CD4-positive, alpha-beta T cell treated with Interleukin-6 at 100 ng/mL for 8 hours (primary cell): ENCODE measurements at regions not wholly inside any gene's neighbourhood (a gene's known extent, or its start where the extent isn't known, plus 50 kb on each side); places are given as distances from the start of the nearest gene placed in this dataset.
"Not testable (repeated sequence)": the region's sequence is repeated elsewhere in the genome, so short reads cannot be mapped to it uniquely, and the experiment has no call there.

Source experiments
- DNase-seq: peaks from one replicate; pipeline ENCODE4 v3.0.0-alpha.2; 2020; ENCODE audit warnings: mixed read lengths, low spot score

DNA sequence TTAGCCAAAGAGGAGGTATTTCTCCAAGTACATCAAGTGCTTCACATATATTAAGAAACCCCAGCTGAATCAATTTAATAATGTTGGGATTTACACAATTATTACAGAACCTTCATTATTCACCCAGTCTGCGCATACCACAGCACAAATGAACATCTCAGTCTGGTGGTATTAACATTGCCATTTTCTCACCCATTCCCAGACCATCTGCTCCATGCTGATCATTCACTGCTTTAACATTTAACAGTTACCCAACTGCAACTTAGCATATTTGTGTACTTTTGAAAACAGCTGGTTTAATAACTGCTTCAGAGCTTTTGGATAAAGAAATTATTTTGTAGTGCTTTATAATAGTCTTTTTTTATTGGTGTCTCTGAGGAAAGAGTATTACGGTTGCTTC is 1072.1 kb downstream of the NXPH1 start:
- no peak for DNase-seq

DNA sequence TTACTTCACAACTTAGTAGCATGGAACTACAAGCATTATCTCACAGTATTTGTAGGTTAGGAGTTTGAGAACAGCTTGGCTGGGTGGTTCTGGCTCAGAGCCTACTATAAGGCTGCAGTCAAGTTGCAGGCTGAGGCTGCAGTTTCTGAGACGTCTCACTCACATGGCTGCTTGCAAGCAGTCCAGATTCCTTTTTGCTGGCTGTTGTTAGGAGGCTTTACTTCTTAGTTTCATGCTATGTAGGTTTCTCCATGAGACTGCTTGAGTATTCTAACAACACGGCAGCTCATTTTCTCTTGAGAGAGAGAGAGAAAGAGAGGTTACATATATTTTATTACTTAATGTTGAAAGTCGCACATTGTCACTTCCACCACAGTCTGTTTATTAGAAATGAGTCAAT is 1073.9 kb downstream of the NXPH1 start:
- DNase-seq, result no peak

- DNase-seq, result no peak
Measured at GRCh38 chr7:9516662-9517061, 1083.3 kb downstream of the NXPH1 start.

DNA sequence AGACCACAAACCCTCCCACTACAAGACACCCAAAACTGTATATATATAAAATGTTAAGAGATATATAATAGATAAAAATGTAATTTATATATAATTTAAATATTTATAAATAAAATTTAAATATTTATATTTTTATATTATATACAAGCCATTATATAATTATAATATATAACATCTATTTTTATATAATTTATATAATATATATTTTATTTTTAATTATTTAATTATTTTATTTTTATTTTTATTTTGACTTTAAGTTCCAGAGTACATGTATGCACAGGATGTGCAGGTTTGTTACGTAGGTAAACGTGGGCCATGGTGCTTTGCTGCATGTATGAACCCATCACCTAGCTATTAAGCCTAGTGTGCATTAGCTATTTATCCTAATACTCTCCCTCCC is 1090.2 kb downstream of the NXPH1 start:
- no peak for DNase-seq

DNA sequence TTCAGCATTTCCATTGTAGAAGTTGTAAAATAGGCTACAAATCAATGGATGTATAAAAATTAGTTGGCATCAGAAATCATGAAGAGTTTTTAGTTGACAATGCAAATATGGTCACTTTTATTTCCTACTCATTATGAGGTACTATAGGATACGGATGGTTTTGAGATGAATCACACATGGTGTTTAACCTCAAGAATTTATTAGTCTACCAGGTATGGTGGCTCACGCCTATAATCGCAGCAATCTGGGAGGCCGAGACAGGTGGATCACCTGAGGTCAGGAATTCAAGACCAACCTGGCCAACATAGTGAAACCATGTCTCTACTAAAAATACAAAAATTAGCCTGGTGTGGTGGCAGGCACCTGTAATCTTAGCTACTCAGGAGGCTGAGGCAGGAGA is 1119.0 kb downstream of the NXPH1 start:
- not testable (repeated sequence) for DNase-seq

- DNase-seq, result no peak
Measured at GRCh38 chr7:9557853-9558252, 1124.4 kb downstream of the NXPH1 start.

- DNase-seq, result no peak
Measured at GRCh38 chr7:9575716-9576115, 1142.3 kb downstream of the NXPH1 start.

DNA sequence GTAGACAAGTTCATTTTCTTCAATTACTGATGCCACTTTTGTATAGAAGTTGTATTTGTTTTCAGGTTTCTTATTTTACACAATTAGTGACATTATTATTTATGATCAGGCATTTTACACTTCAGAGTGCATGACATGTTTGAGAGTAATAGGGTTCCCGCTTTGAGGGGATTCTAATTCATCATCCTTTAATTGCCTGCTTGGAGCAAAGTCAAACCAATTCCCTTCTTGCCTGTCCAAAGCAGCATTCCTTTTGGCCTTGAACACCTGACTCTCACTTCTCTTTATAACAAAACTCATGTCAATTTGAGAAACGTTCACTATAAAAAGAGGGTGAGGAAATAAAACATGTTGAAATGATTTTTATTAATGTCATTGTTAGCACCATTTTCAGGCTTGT is 1149.4 kb downstream of the NXPH1 start:
- no peak for DNase-seq

DNA sequence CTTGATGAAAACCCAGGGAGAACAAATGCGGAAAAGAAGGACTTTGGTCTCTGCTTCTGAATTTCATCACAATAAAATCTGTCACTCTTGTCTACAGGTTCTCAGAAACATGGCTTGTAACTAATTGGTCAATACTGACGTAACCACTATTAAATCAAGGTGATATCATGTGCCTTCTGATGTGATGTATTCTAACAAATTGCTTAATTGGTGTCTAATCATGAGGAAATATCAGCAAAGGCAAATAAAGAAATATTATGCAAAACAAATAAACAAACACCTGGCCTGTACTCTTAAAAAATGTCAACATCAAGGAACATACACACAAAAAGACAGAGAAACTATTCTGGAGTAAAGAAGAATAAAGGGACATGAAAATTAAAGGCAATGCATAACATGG is 1165.0 kb downstream of the NXPH1 start:
- no peak for DNase-seq

GRCh38 chr7:9600974-9601373 is 1167.6 kb downstream of the NXPH1 start:
- no peak for DNase-seq

- no peak for DNase-seq
Measured at GRCh38 chr7:9603291-9603690, 1169.9 kb downstream of the NXPH1 start.

DNA sequence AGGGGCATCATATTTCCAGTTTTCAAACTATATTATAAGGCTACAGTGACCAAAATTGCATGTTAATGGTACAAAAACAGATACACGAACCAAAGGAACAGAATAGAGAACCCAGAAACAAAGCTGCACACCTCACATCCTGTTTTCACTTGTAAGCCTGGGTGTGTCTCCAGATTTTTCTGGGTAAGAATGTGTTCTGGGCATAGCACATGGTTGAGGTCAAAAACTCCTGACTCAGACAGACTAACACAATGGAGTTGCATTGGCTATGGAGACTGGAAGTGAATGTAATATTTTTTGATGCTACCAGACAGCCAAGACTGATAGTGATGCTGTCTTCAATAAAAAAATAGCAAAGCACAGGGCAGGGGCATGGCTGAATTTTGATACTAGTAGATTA is 1175.2 kb downstream of the NXPH1 start:
- DNase-seq, result no peak

DNA sequence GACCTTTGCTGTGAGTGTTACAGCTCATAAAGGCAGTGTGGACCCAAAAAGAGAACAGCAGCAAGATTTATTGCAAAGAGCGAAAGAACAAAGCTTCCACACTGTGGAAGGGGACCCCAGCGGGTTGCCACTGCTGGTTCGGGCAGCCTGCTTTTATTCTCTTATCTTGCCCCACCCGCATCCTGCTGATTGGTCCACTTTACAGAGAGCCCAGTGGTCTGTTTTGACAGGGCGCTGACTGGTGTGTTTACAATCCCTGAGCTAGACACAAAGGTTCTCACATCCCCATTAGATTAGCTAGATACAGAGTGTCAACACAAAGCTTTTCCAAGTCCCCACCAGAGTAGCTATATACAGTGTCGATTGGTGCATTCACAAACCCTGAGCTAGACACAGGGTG is 1187.5 kb downstream of the NXPH1 start:
- DNase-seq, result not testable (repeated sequence)

DNA sequence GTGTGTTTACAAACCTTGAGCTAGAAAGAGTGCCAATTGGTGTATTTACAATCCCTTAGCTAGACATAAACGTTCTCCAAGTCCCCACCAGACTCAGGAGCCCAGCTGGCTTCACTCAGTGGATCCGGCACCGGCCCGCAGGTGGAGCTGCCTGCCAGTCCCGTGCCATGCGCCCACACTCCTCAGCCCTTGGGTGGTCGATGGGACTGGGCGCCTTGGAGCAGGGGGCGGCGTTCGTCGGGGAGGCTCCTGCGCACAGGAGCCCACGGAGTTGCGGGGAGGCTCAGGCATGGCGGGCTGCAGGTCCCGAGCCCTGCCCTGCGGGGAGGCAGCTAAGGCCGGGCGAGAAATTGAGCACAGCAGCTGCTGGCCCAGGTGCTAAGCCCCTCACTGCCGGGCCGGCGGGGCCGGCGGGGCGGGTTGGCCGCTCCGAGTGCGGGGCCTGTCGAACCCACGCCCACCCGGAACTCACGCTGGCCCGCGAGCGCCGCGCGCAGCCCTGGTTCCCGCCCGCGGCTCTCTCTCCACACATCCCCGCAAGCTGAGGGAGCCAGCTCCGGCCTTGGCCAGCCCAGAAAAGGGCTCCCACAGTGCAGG is 1188.0 kb downstream of the NXPH1 start:
- not testable (repeated sequence) for DNase-seq

DNA sequence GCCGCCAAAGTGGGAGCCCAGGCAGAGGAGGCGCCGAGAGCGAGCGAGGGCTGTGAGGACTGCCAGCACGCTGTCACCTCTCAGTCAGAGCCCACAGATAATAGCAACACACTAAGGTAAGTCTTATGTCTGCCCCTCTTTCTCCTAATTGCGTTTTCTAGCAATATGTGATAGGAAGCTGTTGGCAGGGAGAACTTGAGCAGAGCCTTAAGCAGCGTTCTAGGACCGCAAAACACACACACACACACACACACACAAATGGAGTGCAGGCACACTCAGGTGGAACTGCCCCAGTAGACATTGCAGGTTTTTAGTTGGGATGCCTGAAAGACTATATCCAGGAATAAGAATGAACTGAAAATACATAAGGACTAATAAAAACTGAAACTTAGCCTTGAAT is 1188.5 kb downstream of the NXPH1 start:
- DNase-seq, result no peak

DNA sequence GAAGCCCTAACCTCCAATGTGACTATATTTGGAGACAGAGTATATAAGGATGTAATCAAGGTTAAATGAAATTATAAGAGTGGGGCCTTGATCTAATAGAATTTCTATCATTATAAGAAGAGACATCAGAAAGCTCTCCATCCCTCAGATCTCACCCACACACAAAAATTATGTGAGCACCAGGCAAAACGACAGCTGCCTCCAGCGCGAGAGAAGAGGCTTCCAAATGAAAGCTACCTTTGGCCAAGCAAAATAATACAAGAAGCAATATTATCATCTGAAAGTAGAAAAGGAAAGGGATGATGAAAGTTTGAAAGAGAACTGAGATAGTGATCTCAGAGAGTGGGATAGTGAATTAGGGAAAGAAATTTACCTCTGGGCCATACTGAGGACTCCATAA is 1192.5 kb downstream of the NXPH1 start:
- no peak for DNase-seq

DNA sequence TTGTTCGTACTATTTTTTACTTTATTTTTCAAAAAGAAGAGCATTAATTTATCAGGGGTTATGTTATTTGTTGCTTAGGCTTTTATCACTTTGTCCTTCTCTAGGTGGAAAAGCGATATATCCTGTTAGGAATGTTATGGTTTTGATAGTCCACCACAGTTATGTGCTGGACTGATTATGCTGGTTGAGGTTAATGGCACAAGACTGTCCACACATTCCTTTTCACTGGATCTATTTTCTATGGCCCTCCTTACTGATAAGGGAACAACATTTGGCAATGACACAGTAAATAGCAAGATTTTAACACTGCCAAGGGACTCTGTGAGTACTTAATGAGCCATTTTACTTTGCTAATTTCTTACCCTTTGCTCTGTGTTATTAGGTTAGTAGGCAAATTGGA is 1212.3 kb downstream of the NXPH1 start:
- no peak for DNase-seq

DNA sequence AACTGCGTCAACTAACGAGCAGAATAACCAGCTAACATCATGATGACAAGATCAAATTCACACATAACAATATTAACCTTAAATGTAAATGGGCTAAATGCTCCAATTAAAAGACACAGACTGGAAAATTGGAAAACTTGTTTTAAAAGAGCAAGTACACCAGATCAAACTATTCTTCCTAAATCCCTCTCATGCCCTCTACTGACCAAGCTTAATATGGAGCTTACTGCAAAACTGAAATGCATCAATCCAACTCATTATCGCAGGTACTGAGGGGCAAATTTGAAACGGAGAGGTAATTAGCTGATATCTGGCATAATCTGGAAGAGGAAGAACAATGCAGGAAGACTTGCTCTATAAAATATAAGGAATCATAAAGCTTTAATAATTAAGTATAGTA is 1223.8 kb downstream of the NXPH1 start:
- DNase-seq, result no peak

GRCh38 chr7:9671979-9672917 is 1238.8 kb downstream of the NXPH1 start:
- no peak for DNase-seq

- DNase-seq, result no peak
Measured at GRCh38 chr7:9680713-9681112, 1247.3 kb downstream of the NXPH1 start.

- DNase-seq, result no peak
Measured at GRCh38 chr7:9681284-9681683, 1247.9 kb downstream of the NXPH1 start.

DNA sequence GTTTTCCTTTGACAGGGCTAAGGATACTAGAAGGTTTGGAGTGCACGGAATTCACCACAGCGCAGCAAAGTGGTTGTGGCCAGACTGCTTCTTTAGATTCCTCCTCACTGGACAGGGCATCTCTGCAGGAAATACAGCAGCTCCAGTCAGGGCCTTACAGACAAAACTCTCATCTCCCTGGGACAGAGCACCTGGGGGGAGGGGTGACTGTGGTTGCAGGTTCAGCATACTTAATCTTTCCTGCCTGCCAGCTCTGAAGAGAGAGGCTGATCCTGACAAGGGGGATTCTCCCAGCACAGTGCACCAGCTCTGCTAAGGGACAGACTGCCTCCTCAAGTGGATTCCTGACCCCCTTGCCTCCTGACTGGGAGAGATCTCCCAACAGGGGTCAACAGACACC is 1257.9 kb downstream of the NXPH1 start:
- no peak for DNase-seq

DNA sequence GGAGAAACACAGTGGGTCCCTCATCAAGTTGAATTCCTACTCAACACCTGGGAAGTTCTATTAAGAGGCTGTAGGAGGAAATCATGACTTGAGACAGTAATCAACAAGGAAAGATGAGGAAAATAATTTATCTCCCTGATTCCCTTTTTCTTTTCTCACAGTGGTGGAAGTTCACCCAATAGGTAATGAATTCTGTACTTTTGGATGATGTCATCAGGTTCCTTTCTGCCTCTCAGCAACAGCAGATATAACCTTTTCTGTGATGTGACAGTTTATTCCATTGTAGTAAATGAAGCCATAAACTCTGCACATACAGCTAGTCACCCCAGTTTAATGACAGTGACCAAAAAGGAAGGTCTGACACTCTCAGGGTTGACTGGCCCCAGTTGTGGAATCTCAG is 1265.0 kb downstream of the NXPH1 start:
- no peak for DNase-seq

DNA sequence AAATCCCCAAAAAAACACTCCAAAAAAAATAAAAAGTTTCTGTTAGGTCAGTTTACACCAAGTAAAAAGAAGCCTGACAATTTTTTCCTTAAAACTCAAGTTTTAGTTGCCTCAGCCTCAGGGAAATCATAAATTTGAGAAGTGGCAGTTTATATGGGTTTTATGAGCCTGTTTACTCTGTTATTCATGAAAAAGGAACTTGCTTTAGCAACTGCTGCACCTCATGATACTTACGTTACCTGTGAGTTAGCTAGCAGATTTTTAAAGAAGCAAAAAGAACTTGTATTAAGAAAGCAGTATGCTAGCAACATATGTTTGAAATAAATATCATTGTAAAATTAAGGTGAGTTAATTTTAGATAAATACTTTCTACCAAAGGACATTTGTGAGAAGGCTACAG is 1264.5 kb upstream of the PHF14 start:
- no peak for DNase-seq
